ENCODE measurements at regions not wholly inside any gene's neighbourhood (a gene's known extent, or its start where the extent isn't known, plus 50 kb on each side); places are given as distances from the start of the nearest gene placed in this dataset.
"Not testable (repeated sequence)": the region's sequence is repeated elsewhere in the genome, so short reads cannot be mapped to it uniquely, and the experiment has no call there.

DNA sequence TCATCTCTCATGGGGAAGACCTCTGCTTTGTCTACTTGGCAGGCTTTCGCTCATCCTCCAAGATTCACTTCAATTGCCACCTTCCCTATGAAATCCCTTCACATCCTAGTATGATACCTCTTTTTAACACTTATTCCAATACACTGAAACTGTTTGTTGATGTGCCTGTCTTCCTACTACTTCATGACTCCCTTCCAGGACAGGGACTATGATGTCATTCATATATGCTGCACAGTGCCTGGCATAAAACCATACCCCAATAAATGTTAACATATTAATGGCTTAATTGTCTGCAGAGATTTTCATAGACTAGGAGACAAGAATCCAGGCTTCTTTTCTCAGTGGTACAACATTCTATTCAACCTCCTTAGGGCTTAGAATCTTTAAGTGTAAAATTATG is 215.5 kb downstream of the ZNF608 start:
- Histone ChIP-seq H3K4me1 (ENCODE audit: control insufficient read depth in 2 of 2, insufficient read depth in 2 of 2, low read length in 1 of 2) (no peaks in the 10 kb centered on the region), H3K4me3 (ENCODE audit: low read depth in 1 of 2, low read length in 2 of 2) (no peak overlapping the region), H3K9me3 (ENCODE audit: control insufficient read depth in 2 of 2, insufficient read depth in 1 of 2, low read depth in 1 of 2, low read length in 1 of 2) (no peaks in the 10 kb centered on the region), H3K36me3 (ENCODE audit: control insufficient read depth in 2 of 2, insufficient read depth in 2 of 2, low read length in 1 of 2) (no peaks in the 10 kb centered on the region), H3K27me3 (ENCODE audit: control insufficient read depth in 1 of 2, insufficient read depth in 2 of 2, low read length in 2 of 2) (no peaks in the 10 kb centered on the region), H3K27ac (ENCODE audit: low read depth in 2 of 2, low read length in 1 of 2) (no peak overlapping the region)
- WGBS, 2 donors, result 94 to 100% methylated on average over 1 of the region's 1 CpG

DNA sequence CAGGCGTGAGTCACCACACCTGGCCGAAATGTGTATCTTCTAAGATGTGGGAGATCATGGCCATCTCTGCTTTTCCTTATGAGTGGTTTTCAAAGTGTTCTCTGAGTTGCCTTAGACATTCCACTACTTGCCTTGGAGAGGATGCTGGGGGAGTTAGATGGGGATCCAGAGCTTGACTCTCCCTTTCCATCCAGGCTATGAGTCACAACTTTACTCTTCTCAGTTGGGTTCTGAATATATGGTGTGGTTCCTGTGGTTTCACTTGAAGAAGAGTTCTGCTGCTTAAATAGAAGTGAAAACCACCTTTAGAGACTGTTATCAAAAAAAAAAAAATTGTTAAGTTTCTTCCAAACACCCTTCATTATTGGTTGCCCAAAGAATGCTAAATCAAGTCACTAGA is 217.6 kb downstream of the ZNF608 start:
- Histone ChIP-seq H3K27me3 (ENCODE audit: control insufficient read depth in 1 of 2, insufficient read depth in 2 of 2, low read length in 2 of 2) (no peaks in the 10 kb centered on the region), H3K4me1 (ENCODE audit: control insufficient read depth in 2 of 2, insufficient read depth in 2 of 2, low read length in 1 of 2) (no peaks in the 10 kb centered on the region), H3K4me3 (ENCODE audit: low read depth in 1 of 2, low read length in 2 of 2) (no peak overlapping the region), H3K9me3 (ENCODE audit: control insufficient read depth in 2 of 2, insufficient read depth in 1 of 2, low read depth in 1 of 2, low read length in 1 of 2) (no peaks in the 10 kb centered on the region), H3K36me3 (ENCODE audit: control insufficient read depth in 2 of 2, insufficient read depth in 2 of 2, low read length in 1 of 2) (no peaks in the 10 kb centered on the region), H3K27ac (ENCODE audit: low read depth in 2 of 2, low read length in 1 of 2) (no peak overlapping the region)
- 88 to 92% methylated on average over 2 of the region's 2 CpGs for WGBS, 2 donors

DNA sequence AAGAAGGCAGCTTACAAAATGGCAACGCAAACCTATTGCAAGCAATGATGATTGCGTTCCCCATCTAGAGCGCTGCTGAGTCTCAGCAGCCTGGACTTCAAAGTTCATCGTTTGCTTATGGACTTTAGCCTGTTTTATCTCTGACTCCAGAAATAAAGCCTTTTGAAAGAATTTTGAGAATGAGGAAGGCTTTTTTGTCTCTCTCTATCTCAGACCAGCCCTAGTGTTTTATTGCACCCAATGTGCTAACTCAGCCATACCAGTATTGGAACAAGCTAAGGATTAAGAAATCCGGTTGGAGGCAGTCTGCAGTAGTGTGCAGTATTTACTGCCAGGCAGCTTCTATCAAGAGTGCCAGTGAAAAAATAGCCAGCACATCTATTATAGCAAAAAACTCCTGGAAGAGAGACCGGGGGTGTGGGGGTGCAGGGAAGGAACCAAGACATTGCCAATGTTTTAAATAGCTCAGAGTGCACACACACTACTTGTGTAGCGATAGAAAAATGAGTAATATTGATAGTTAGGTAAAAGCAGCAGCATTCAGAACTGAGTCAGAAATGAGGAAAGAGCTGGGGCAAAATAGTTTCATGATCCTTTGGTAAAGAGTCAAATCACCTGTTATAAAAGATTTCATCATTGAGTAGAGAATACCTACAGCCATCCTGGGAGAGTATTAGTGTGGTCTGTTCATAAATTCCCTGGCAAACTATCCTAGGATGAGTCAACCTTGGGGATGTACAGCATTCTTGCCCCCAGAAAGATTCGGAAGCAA is 219.0 kb downstream of the ZNF608 start:
- Histone ChIP-seq H3K4me1 (ENCODE audit: control insufficient read depth in 2 of 2, insufficient read depth in 2 of 2, low read length in 1 of 2) (no peaks in the 10 kb centered on the region), H3K4me3 (ENCODE audit: low read depth in 1 of 2, low read length in 2 of 2) (no peak overlapping the region), H3K27me3 (ENCODE audit: control insufficient read depth in 1 of 2, insufficient read depth in 2 of 2, low read length in 2 of 2) (no peaks in the 10 kb centered on the region), H3K9me3 (ENCODE audit: control insufficient read depth in 2 of 2, insufficient read depth in 1 of 2, low read depth in 1 of 2, low read length in 1 of 2) (no peaks in the 10 kb centered on the region), H3K27ac (ENCODE audit: low read depth in 2 of 2, low read length in 1 of 2) (no peak overlapping the region), H3K36me3 (ENCODE audit: control insufficient read depth in 2 of 2, insufficient read depth in 2 of 2, low read length in 1 of 2) (no peaks in the 10 kb centered on the region)
- 60 to 73% methylated on average over 8 of the region's 8 CpGs for WGBS, 2 donors

DNA sequence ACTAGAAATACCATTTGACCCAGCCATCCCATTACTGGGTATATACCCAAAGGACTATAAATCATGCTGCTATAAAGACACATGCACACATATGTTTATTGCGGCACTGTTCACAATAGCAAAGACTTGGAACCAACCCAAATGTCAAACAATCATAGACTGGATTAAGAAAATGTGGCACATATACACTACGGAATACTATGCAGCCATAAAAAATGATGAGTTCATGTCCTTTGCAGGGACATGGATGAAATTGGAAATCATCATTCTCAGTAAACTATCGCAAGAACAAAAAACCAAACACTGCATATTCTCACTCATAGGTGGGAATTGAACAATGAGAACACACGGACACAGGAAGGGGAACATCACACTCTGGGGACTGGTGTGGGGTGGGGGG is 220.4 kb downstream of the ZNF608 start:
- WGBS, 2 donors, result 82 to 97% methylated on average over 2 to 3 of the region's 4 CpGs
- not testable (repeated sequence) for H3K4me1 ChIP-seq (ENCODE audit: control insufficient read depth in 2 of 2, insufficient read depth in 2 of 2, low read length in 1 of 2); H3K9me3 ChIP-seq (ENCODE audit: control insufficient read depth in 2 of 2, insufficient read depth in 1 of 2, low read depth in 1 of 2, low read length in 1 of 2); H3K27me3 ChIP-seq (ENCODE audit: control insufficient read depth in 1 of 2, insufficient read depth in 2 of 2, low read length in 2 of 2); H3K4me3 ChIP-seq (ENCODE audit: low read depth in 1 of 2, low read length in 2 of 2); H3K27ac ChIP-seq (ENCODE audit: low read depth in 2 of 2, low read length in 1 of 2); H3K36me3 ChIP-seq (ENCODE audit: control insufficient read depth in 2 of 2, insufficient read depth in 2 of 2, low read length in 1 of 2)

DNA sequence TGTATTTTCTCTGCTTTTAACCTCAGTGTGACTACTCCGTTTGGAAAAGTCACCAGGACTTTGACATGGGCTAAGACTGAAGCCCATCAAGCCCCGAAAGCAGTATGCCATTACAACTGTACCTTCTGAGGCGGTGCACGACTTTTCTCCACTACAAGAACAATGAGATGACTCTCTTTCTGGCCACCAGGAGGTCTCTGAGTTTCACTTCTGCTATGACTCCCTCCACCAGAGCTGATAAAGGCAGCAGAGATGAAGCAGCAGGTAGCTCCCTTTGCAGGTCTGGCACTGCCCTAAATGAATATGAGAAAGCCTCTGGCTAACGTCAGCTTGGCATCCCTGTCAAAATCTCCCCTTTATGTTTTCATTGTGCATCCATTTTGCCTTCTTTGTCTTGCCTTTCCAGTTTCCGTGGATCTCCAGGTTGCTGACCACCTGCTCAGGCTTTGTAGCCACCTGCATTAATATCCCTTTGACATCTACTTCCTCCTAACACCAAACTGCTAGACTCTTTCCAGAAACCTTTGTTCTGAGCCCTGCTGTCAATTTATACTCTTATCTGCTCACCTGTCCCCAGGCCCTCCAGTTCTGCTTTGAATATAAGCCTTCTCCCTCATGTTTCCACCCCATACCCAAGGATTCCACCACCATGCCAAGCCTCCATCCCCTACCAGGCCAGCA is 221.7 kb downstream of the ZNF608 start:
- WGBS, 2 donors, result 85 to 89% methylated on average over 6 of the region's 6 CpGs
- Histone ChIP-seq H3K27ac (ENCODE audit: low read depth in 2 of 2, low read length in 1 of 2) (no peak overlapping the region), H3K27me3 (ENCODE audit: control insufficient read depth in 1 of 2, insufficient read depth in 2 of 2, low read length in 2 of 2) (no peaks in the 10 kb centered on the region)

DNA sequence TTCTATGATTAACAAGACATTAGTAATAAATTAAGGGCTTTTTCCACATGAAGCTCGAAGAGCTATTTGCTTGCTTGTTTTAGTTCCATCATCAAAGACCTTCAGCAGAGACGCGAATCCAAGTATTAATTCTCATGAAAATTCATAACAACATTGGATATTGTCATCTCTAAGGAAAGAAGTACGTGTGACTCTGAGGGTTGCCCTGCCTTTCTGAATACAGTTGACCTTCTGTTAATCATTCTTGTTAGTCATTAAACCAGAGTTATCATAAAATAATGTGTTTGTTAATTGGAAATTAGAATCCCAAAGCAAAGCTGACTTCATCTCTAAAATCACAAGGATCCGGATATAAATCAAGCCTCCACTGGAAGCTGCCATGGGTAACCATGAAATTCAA is 222.5 kb downstream of the ZNF608 start:
- Histone ChIP-seq H3K27me3 (ENCODE audit: control insufficient read depth in 1 of 2, insufficient read depth in 2 of 2, low read length in 2 of 2) (no peaks in the 10 kb centered on the region), H3K36me3 (ENCODE audit: control insufficient read depth in 2 of 2, insufficient read depth in 2 of 2, low read length in 1 of 2) (no peaks in the 10 kb centered on the region), H3K4me1 (ENCODE audit: control insufficient read depth in 2 of 2, insufficient read depth in 2 of 2, low read length in 1 of 2) (no peaks in the 10 kb centered on the region), H3K9me3 (ENCODE audit: control insufficient read depth in 2 of 2, insufficient read depth in 1 of 2, low read depth in 1 of 2, low read length in 1 of 2) (no peaks in the 10 kb centered on the region), H3K27ac (ENCODE audit: low read depth in 2 of 2, low read length in 1 of 2) (no peak overlapping the region), H3K4me3 (ENCODE audit: low read depth in 1 of 2, low read length in 2 of 2) (no peak overlapping the region)
- WGBS, 2 donors, result 84 to 88% methylated on average over 5 of the region's 5 CpGs

More for the DNA sequence above, 221.7 kb downstream of the ZNF608 start:
- no peak overlapping the region for H3K4me3 ChIP-seq (ENCODE audit: low read depth in 1 of 2, low read length in 2 of 2)
- H3K9me3 ChIP-seq (ENCODE audit: control insufficient read depth in 2 of 2, insufficient read depth in 1 of 2, low read depth in 1 of 2, low read length in 1 of 2), result no peaks in the 10 kb centered on the region
- H3K36me3 ChIP-seq (ENCODE audit: control insufficient read depth in 2 of 2, insufficient read depth in 2 of 2, low read length in 1 of 2), result no peaks in the 10 kb centered on the region
- H3K4me1 ChIP-seq (ENCODE audit: control insufficient read depth in 2 of 2, insufficient read depth in 2 of 2, low read length in 1 of 2), result no peaks in the 10 kb centered on the region

DNA sequence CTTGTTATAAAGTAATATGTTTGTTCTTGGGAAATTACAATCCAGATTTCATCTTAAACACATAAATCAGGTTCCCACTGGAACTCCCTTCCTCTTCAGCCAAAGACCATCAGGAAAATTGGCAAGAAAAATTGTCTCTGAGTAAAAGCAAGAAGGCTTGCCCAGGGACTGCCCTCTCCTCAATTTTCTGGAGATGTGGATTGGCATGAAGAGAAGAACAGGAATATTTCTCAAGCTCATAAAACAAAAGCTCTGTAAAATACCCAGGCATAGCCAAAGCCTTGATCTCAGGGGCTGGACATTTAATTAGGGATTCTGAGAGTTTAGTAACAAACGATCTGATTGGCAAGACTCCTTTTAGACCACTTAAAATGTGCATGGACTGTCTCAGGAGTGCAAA is 223.4 kb downstream of the ZNF608 start:
- H3K27ac ChIP-seq (ENCODE audit: low read depth in 2 of 2, low read length in 1 of 2), result no peak overlapping the region
- H3K9me3 ChIP-seq (ENCODE audit: control insufficient read depth in 2 of 2, insufficient read depth in 1 of 2, low read depth in 1 of 2, low read length in 1 of 2), result no peaks in the 10 kb centered on the region
- no peaks in the 10 kb centered on the region for H3K4me1 ChIP-seq (ENCODE audit: control insufficient read depth in 2 of 2, insufficient read depth in 2 of 2, low read length in 1 of 2)
- 29 to 39% methylated on average over 1 of the region's 1 CpG for WGBS, 2 donors
- no peaks in the 10 kb centered on the region for H3K27me3 ChIP-seq (ENCODE audit: control insufficient read depth in 1 of 2, insufficient read depth in 2 of 2, low read length in 2 of 2)
- H3K36me3 ChIP-seq (ENCODE audit: control insufficient read depth in 2 of 2, insufficient read depth in 2 of 2, low read length in 1 of 2), result no peaks in the 10 kb centered on the region
- H3K4me3 ChIP-seq (ENCODE audit: low read depth in 1 of 2, low read length in 2 of 2), result no peak overlapping the region

DNA sequence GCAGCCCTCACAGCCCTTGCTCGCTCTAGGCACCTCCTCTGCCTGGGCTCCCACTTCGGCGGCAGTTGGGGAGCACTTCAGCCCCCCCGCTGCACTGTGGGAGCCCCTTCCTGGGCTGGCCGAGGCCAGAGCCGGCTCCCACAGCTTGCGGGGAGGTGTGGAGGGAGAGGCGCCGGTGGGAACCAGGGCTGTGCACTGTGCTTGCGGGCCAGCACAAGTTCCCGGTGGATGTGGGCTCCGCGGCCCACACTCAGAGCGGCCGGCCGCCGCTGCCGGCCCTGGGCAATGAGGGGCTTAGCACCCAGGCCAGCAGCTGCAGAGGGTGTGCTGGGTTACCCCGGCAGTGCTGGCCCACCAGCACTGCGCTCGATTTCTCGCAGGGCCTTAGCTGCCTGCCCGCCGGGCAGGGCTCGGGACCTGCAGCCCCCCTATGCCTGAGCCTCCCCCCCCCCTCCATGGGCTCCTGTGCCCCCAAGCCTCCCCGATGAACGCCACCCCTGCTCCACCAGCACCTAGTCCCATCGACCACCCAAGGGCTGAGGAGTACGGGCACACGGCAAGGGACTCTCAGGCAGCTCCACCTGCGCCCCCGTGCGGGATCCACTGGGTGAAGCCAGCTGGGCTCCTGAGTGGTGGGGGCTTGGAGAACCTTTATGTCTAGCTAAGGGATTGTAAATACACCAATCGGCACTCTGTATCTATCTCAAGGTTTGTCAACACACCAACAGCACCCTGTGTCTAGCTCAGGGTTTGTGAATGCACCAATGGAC is 224.8 kb downstream of the ZNF608 start:
- no peaks in the 10 kb centered on the region for H3K4me1 ChIP-seq (ENCODE audit: control insufficient read depth in 2 of 2, insufficient read depth in 2 of 2, low read length in 1 of 2)
- H3K4me3 ChIP-seq (ENCODE audit: low read depth in 1 of 2, low read length in 2 of 2), result no peak overlapping the region
- H3K27me3 ChIP-seq (ENCODE audit: control insufficient read depth in 1 of 2, insufficient read depth in 2 of 2, low read length in 2 of 2), result no peaks in the 10 kb centered on the region
- no peaks in the 10 kb centered on the region for H3K36me3 ChIP-seq (ENCODE audit: control insufficient read depth in 2 of 2, insufficient read depth in 2 of 2, low read length in 1 of 2)
- 83 to 91% methylated on average over 28 to 34 of the region's 34 CpGs for WGBS, 2 donors
- no peak overlapping the region for H3K27ac ChIP-seq (ENCODE audit: low read depth in 2 of 2, low read length in 1 of 2)
- no peaks in the 10 kb centered on the region for H3K9me3 ChIP-seq (ENCODE audit: control insufficient read depth in 2 of 2, insufficient read depth in 1 of 2, low read depth in 1 of 2, low read length in 1 of 2)

GRCh38 chr5:124519396-124519795 is 227.0 kb downstream of the ZNF608 start:
- H3K36me3 ChIP-seq (ENCODE audit: control insufficient read depth in 2 of 2, insufficient read depth in 2 of 2, low read length in 1 of 2), result no peaks in the 10 kb centered on the region
- H3K4me3 ChIP-seq (ENCODE audit: low read depth in 1 of 2, low read length in 2 of 2), result no peak overlapping the region
- H3K27ac ChIP-seq (ENCODE audit: low read depth in 2 of 2, low read length in 1 of 2), result no peak overlapping the region
- H3K27me3 ChIP-seq (ENCODE audit: control insufficient read depth in 1 of 2, insufficient read depth in 2 of 2, low read length in 2 of 2), result no peaks in the 10 kb centered on the region
- WGBS, 2 donors, result 39 to 46% methylated on average over 2 of the region's 2 CpGs
- no peaks in the 10 kb centered on the region for H3K4me1 ChIP-seq (ENCODE audit: control insufficient read depth in 2 of 2, insufficient read depth in 2 of 2, low read length in 1 of 2)
- no peaks in the 10 kb centered on the region for H3K9me3 ChIP-seq (ENCODE audit: control insufficient read depth in 2 of 2, insufficient read depth in 1 of 2, low read depth in 1 of 2, low read length in 1 of 2)

All from esophagus (tissue), 2 donors.